NCI-H1930 (cell line): ENCODE measurements at regions not wholly inside any gene's neighbourhood (a gene's known extent, or its start where the extent isn't known, plus 50 kb on each side); places are given as distances from the start of the nearest gene placed in this dataset.

Source experiments
- DNase-seq, 2 experiments: peaks; one replicate each; lab custom pipeline; 2025; lab: John Stamatoyannopoulos, UW

DNA sequence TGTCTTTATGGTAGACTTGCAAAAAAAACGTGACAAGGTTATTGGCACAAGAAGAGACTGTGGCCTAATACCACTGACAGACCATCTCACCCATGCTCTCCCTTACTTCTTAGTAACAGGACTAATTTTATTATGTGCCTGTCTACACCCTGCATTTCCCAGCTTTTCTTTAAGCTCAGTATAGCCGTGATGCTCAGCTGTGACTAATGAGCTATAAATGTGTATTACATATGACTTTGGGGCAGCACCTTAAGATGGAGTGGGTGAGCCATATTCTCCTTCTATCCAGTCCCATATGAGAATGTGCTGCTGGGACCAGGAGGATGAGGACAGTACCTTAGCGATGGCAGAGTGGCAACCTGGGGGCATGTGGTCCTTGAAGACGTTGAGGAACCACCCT lies 293.5 kb downstream of the RNF144A start:
- DNase-seq: no peak

GRCh38 chr2:7225848-7226247 lies 308.6 kb downstream of the RNF144A start:
- DNase-seq: peak; percentile 72 to 80

DNA sequence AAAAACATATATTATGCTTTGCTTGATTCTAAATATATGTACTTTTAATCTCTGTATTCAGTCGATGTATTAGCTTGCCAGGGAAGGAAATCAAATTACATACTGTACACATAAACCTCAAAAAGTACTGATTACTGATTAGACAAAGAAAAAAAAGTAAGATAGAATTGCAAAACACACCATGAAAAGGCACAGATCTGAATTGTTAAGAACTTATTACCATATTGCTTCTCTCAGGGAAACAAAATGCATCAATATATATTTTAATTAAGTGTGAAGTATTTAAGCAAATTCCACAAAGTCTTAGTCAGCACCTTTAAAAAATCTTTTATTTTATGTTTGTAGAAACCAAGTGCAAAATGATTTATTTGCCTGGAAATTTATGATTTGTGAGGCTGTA lies 309.3 kb downstream of the RNF144A start:
- DNase-seq: no peak

GRCh38 chr2:7233126-7233525 lies 315.9 kb downstream of the RNF144A start:
- no peak for DNase-seq

DNA sequence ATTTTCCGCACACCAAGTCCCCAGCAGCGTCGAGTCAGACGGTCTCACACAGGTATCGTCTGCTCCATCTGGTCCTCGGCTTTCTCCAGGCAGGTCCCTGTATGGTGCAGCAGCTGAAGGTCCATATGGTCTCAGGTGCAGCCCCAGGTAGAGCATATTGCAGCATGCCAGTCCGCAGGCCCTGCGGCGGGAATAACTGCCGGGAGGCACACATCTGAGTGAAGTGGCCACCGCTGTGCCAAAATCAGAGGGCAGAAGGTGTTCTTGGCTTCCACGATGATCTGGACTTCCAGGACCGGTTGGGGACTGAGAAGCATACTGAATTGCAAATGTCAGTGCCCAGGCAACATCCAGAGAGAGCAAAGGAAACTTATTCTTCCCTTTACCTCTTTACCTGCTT lies 320.3 kb downstream of the RNF144A start:
- DNase-seq: no peak

DNA sequence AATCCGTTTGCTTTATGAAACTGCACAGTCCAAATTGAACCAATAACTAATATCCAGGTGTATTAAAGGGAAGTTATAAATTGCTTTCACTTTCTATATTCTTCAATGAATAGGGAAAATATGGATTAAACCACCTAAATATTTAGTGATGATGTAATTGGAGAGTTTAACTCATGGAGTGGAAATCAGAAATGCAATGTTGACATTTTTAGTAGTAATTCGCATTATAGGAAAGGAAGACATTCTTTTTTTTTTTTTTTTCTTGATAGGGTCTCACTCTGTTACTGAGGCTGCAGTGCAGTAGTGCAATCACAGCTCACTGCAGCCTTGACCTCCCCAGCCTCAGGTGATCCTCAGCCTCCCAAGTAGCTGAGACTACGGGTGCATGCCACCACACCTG lies 321.9 kb downstream of the RNF144A start:
- DNase-seq: no peak

DNA sequence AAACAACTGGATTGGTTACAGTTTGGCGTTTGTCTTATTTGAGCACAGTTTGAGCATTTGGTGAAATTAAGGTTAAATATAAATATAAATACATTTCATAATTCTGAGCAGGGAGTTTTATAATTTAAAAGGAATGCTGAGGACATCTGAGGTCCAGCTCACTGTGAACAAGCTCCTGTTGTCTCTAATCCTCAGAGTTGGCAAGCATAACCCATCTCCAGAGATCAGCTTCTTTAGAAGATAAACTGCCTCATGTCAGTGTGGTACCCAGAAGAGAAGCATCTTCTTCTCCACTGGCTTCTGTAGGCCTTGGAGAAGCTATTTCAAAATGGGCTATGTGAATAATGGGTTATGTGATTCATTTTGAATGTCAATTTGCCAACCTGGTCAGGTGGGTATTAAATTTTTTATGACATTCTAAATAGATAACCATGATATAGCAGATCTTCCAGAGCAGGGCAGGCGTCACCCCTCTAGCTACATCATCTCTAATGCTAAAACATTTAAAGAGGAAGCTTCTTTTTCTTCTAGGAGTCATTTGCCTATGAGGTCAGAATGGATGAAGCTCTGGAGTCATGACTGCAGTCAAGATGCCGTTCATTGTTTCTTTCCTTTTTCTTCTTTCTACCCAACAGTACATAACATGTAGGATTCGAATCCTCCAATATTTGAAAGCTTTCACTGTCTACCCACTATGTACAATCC lies 324.0 kb downstream of the RNF144A start:
- no peak for DNase-seq

- DNase-seq: no peak
Measured at GRCh38 chr2:7242189-7242867, 325.1 kb downstream of the RNF144A start.

DNA sequence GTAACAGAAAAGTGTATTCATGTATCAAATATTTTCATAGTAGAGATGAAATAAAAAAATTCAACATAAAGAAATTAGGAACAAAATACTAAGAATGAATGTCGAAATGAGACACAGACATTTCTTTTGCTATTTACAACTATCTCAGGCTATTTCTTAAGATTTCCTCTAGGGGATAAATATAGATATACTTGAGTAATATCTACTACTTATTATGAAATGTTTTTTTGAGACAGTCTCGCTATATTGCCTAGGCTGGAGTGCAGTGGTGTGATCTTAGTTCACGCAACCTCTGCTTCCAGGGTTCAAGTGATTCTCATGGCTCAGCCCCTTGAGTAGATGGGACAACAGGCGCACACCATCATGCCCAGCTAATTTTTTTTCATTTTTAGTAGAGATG lies 326.1 kb downstream of the RNF144A start:
- no peak for DNase-seq

GRCh38 chr2:7256377-7256776 lies 339.2 kb downstream of the RNF144A start:
- DNase-seq: no peak

DNA sequence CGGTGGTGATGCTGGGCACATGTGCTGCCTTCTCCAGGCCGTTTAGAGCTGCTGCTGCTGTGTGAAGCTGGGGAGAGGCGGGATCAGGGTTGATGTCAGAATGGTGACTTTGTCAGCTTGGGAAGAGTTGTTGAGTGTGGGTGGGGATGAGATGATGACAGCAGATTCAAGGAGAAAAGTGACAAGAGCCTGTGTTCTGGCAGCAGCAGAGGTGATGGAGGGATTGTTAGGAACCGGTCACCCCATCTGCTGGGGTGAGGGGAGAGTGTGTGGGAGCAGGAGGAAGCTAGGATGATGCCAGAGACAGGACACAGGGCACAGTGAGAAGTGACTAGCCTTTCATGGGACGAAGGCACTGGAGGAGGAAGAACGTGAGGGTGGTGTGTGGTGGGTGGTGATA lies 345.5 kb downstream of the RNF144A start:
- no peak for DNase-seq

GRCh38 chr2:7264791-7265190 lies 347.6 kb downstream of the RNF144A start:
- no peak for DNase-seq

DNA sequence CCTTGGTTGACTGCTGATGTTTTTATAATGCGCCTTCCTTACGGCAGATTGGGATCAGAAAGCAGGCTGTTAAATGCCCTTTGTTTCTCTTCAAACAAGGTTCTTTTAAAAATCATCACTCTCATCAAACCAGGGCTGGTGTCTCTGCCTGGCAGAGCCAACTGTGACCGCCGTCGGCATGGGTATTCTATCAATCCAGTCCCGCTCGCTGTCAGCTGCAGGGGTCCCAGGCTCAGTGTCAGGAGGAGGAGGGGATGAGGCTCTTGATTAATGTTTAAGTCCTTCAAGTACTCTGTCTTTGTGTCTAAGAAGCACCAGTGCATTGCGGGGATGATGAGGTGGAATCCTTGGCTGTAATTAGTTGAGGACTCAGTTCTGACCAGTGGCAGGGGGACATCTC lies 348.1 kb downstream of the RNF144A start:
- no peak for DNase-seq

- no peak for DNase-seq
Measured at GRCh38 chr2:7269106-7269643, 352.0 kb downstream of the RNF144A start.

- DNase-seq: no peak
Measured at GRCh38 chr2:7270011-7270431, 352.8 kb downstream of the RNF144A start.

- DNase-seq: no peak
Measured at GRCh38 chr2:7272210-7272609, 355.0 kb downstream of the RNF144A start.

- DNase-seq: no peak
Measured at GRCh38 chr2:7278984-7279383, 361.8 kb downstream of the RNF144A start.

DNA sequence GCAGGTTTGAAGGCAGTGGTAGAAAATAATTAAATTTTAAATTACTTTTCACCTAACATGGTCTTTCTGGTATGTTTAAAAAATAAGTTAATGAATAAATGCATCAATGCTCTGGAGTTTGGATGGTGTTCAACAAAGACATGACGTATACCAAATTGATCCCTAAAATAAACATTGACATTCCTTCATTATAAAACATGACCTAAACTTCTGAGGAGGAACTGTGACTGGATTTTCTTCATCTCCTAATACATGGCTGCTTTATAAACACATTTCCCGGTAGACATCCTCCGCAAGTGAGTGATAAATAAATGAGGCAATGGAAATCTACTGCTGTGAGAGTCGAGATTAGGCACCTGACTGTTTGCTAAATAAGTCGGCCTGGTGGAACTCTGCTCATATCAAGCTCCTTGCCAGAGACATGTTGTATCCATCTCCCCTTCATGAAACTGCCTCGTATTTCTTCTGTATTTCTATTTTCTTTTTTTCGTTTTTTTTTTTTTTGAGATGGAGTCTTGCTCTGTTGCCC lies 362.3 kb downstream of the RNF144A start:
- DNase-seq: no peak

DNA sequence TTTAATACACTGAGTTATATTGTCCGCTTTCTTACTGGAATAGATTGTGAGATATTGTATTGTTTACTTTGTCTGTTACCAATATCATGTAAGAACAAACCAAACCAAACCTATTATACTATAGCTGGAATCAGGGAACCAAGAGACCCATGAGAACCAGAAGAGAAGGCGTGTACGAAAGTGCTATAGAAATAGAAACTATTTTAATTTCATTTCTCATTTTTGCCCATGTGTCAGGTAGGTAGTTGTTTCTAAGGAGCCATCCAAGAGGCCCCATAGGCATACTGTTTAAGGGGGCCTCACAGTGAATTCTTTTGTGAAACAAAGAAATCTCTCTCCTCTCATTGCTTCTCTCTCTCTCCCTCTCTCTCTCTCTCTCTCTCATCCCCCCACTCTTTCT lies 363.6 kb downstream of the RNF144A start:
- DNase-seq: no peak

GRCh38 chr2:7281231-7282201 lies 364.3 kb downstream of the RNF144A start:
- no peak for DNase-seq

DNA sequence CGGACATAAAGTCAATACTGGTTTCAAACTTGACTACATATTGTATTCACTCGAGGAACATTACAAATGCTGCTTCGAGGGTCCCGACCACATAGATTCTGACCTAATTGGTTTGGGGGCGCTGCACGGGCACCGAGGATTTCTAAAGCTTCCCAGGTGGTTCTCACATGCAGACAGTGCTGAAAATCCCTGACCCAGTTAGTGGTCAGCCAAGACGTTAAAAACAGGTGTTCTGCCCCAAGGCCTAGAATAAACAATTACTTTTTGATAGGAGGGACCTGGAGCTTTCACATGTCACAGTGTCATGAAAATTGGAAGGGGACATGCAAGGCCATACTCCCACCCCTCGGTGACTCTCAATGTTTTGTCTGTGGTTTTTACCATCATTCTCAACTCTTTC lies 368.9 kb downstream of the RNF144A start:
- DNase-seq: no peak

DNA sequence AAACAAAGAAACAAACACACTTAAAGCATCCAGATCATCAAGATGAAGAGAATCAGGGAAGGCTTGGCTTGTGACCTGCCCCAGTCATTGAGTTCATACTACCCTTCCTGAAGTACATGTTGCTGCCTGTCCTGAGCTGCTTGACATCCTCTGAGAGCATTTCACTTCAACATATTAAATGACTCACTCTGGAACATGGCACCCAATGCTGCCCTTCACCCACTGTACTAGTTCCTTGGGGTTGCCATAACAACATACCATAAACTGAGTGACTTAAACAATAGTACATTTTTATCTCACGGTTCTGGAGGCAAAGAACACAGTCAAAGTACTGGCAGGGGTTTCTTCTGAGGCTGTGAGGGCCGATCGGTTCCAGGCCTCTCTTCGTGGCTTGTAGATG lies 371.3 kb downstream of the RNF144A start:
- no peak for DNase-seq
